Large intestine (tissue), 3 donors: ENCODE measurements at regions not wholly inside any gene's neighbourhood (a gene's known extent, or its start where the extent isn't known, plus 50 kb on each side); places are given as distances from the start of the nearest gene placed in this dataset.
A peak's percentile ranks its signal among the peaks of the same experiment; 100 is the strongest.
"Not testable (repeated sequence)": the region's sequence is repeated elsewhere in the genome, so short reads cannot be mapped to it uniquely, and the experiment has no call there.

Experiments
- DNase-seq, 2 donors: peaks; one replicate each; pipeline versions ENCODE4 v3.0.0 to v3.0.0-alpha.2; 2013
- H3K27ac ChIP-seq: one replicate; pipeline ENCODE4 v1.5.1; 2013; ENCODE audit warnings: low read length
- H3K27me3 ChIP-seq: 2 replicates; pipeline ENCODE4 v1.6.1; 2013; ENCODE audit warnings: low read length; ENCODE audit not compliant: control insufficient read depth, insufficient read depth
- H3K36me3 ChIP-seq: 2 replicates; pipeline ENCODE4 v1.6.1; 2013; ENCODE audit warnings: low read length; ENCODE audit not compliant: control insufficient read depth, insufficient read depth
- H3K4me1 ChIP-seq: one replicate; pipeline ENCODE4 v1.6.1; 2013; ENCODE audit warnings: low read length; ENCODE audit not compliant: control insufficient read depth, insufficient read depth
- H3K4me3 ChIP-seq: one replicate; pipeline ENCODE4 v1.5.1; 2013; ENCODE audit warnings: low read length
- H3K9me3 ChIP-seq: one replicate; pipeline ENCODE4 v1.6.1; 2013; ENCODE audit warnings: mild to moderate bottlenecking, low read depth, low read length, moderate library complexity; ENCODE audit not compliant: control insufficient read depth
- WGBS: methylation state at CpG from one replicate; pipeline ENCODE4 v1.1.5; 2013; ENCODE audit warnings: low lambda C conversion rate; ENCODE audit not compliant: insufficient coverage; 5-methylcytosine and 5-hydroxymethylcytosine counted together

- Histone ChIP-seq H3K27ac (no peak overlapping the region), H3K4me3 (no peak overlapping the region), H3K4me1 (no peaks in the 10 kb centered on the region), H3K9me3 (no peaks in the 10 kb centered on the region), H3K27me3 (no peaks in the 10 kb centered on the region), H3K36me3 (no peaks in the 10 kb centered on the region)
- DNase-seq: no peak
- no CpG with 5 or more reads among the region's 6 CpGs for WGBS
Measured at GRCh38 chr16:52309446-52310416, 237.2 kb downstream of the TOX3 start.

DNA sequence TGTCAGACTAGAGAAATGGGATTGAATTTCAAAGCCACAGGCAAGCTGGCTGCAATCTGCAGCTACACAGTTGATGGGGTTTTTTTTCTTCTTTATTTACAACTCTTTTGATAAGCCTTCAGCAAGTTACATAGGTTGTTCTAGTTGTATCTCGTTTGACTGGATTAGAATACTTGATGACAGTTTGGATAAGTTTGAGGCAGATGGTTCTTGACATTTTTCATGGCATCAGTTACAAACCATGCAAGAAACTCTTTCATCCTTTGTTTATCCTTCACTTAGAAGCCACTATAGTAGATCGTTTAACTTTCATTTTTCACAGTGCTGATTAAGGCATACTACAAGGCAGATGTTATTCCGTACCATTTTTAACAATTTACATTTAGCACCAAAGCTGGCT lies 238.9 kb downstream of the TOX3 start:
- Histone ChIP-seq H3K9me3 (no peaks in the 10 kb centered on the region), H3K27me3 (no peaks in the 10 kb centered on the region), H3K4me1 (no peaks in the 10 kb centered on the region), H3K27ac (no peak overlapping the region), H3K36me3 (no peaks in the 10 kb centered on the region), H3K4me3 (no peak overlapping the region)
- 52% methylated on average over 2 of the region's 3 CpGs for WGBS
- DNase-seq: peak in 1 of 2 donors; percentile 25

DNA sequence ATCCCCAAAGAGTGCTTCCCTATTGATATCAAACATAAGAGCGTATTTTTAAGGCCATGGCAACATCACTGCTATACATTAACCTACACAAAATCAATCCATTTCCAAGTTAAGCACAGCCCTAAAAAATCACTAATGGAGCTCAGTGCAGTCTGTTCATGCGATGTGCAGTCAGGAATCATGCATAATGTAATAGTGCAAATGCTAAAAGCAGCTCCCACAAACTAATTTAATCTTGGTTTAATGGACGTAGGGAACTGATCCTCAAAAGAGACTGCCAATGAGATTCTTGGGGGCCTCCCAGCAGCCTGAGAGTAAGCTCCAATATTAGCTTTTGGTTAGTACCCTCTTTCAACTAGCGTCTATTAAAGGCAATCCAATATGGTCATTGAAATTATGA lies 245.9 kb downstream of the TOX3 start:
- no peak overlapping the region for H3K4me3 ChIP-seq
- no CpG with 5 or more reads among the region's 4 CpGs for WGBS
- no peak overlapping the region for H3K27ac ChIP-seq
- no peak for DNase-seq
- H3K4me1 ChIP-seq: no peaks in the 10 kb centered on the region
- no peaks in the 10 kb centered on the region for H3K9me3 ChIP-seq
- no peaks in the 10 kb centered on the region for H3K36me3 ChIP-seq
- no peaks in the 10 kb centered on the region for H3K27me3 ChIP-seq

DNA sequence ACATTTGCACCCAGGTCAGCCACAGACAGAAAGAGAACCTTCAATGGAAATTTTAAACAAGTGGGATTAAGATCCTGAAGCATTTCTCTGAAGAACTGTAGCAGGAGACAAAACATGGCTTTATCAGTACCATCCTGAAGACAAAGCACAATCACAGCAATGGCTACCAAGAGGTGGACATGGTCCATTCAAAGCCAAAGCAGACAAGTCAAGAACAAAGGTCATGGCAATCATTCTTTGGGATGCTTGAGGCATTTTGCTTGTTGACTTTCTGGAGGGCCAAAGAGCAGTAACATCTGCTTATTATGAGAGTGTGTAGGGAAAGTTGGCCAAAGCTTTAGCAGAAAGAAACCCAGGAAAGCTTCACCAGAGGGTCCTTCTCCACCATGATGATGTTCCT lies 248.2 kb downstream of the TOX3 start:
- no peak for DNase-seq
- no peaks in the 10 kb centered on the region for H3K36me3 ChIP-seq

DNA sequence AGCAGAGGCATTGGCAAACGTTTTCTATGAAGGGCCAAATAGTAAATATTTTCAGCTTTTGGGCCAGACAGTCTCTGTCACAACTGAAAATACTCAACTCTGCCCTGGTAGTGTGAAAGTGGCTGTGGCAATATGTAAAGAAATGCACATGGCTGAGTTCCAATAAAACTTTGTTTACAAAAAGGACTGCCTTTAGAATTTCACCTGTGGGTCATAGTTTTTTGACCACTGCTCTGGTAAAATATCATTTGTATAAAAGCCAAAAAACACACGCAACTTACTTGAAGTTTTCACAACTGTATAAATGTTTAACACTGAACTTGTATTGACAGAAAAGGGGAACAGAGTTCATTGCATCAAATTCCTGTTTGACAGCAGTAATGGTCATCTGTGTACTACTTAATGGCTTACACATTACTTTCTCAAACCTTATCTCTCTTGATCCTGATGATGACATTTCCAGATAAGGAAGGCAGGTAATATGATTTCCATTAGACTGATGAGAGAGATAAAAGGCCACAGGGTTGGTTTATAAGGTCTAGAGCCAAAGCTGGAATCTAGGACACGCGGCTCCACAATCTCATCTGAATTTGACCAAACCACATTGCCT lies 250.1 kb downstream of the TOX3 start:
- not testable (repeated sequence) for H3K36me3 ChIP-seq, H3K4me1 ChIP-seq, H3K27me3 ChIP-seq, H3K9me3 ChIP-seq, DNase-seq, H3K27ac ChIP-seq, H3K4me3 ChIP-seq
- no CpG with 5 or more reads among the region's 4 CpGs for WGBS

More for the DNA sequence above, 248.2 kb downstream of the TOX3 start:
- Histone ChIP-seq H3K4me3 (no peak overlapping the region), H3K27ac (no peak overlapping the region), H3K4me1 (peaks cover 5% of the 10 kb centered on the region), H3K27me3 (no peaks in the 10 kb centered on the region), H3K9me3 (no peaks in the 10 kb centered on the region)

- WGBS: 100% methylated on average over 1 of the region's 2 CpGs
- H3K27me3 ChIP-seq: no peaks in the 10 kb centered on the region
- H3K36me3 ChIP-seq: no peaks in the 10 kb centered on the region
- H3K27ac ChIP-seq: no peak overlapping the region
- no peaks in the 10 kb centered on the region for H3K9me3 ChIP-seq
- DNase-seq: no peak
- H3K4me1 ChIP-seq: peaks cover 5% of the 10 kb centered on the region
- H3K4me3 ChIP-seq: no peak overlapping the region
Measured at GRCh38 chr16:52296076-52296475, 250.9 kb downstream of the TOX3 start.

DNA sequence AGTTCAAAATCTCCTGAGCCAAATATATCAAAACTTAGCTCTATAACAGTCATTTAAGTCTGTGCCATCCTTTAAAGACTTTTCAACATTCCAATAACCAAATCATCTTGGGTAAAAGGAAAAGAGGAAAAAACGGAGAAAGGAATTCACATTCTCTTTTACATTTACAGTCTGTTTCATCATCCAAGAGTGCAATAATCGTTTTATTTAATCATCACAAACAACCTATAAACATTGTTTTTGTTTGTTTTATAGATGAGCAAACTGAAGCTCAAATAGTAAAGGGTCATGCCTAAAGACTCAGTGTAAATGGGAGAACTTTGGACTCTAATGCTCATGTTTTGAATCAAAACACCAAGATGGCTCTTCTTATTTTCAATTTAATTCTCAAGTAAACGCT lies 252.3 kb downstream of the TOX3 start:
- DNase-seq: no peak
- no peaks in the 10 kb centered on the region for H3K9me3 ChIP-seq
- H3K27ac ChIP-seq: no peak overlapping the region
- H3K4me3 ChIP-seq: no peak overlapping the region
- 100% methylated on average over 1 of the region's 3 CpGs for WGBS
- H3K4me1 ChIP-seq: peaks cover 5% of the 10 kb centered on the region
- no peaks in the 10 kb centered on the region for H3K36me3 ChIP-seq
- H3K27me3 ChIP-seq: no peaks in the 10 kb centered on the region

GRCh38 chr16:52293204-52293603 lies 253.7 kb downstream of the TOX3 start:
- WGBS: 30% methylated on average over 1 of the region's 2 CpGs

GRCh38 chr16:52283584-52284375 lies 263.2 kb downstream of the TOX3 start:
- Histone ChIP-seq H3K36me3 (no peaks in the 10 kb centered on the region), H3K27me3 (no peaks in the 10 kb centered on the region), H3K4me3 (no peak overlapping the region), H3K9me3 (no peaks in the 10 kb centered on the region), H3K4me1 (no peaks in the 10 kb centered on the region), H3K27ac (no peak overlapping the region)
- WGBS: 100% methylated on average over 1 of the region's 4 CpGs
- no peak for DNase-seq

More at GRCh38 chr16:52293204-52293603, 253.7 kb downstream of the TOX3 start:
- Histone ChIP-seq H3K4me3 (no peak overlapping the region), H3K4me1 (peaks cover 5% of the 10 kb centered on the region), H3K36me3 (no peaks in the 10 kb centered on the region), H3K27me3 (no peaks in the 10 kb centered on the region), H3K9me3 (no peaks in the 10 kb centered on the region), H3K27ac (no peak overlapping the region)
- DNase-seq: no peak

DNA sequence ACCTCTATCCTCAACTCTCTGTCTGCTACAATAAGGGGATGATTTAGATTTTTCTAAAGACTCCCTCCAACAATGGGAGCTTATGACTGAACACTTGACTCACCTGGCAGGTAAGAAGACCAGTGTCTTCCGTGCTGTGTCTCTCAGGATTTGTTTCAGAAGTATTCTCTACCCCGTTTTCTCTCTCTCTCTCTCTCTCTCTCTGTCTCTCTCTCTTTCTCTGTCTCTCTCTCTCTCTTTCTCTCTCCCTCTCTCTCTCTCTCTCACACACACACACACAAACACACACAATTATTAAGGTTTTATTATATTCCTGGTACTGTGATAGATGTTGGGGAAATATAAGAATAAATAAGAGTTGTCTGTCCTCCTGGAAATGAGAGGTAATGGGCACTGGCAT lies 263.9 kb downstream of the TOX3 start:
- no peak overlapping the region for H3K27ac ChIP-seq
- no peaks in the 10 kb centered on the region for H3K9me3 ChIP-seq
- 70% methylated on average over 2 of the region's 2 CpGs for WGBS
- H3K36me3 ChIP-seq: no peaks in the 10 kb centered on the region
- no peaks in the 10 kb centered on the region for H3K4me1 ChIP-seq
- no peak for DNase-seq
- peaks cover 2% of the 10 kb centered on the region for H3K27me3 ChIP-seq
- no peak overlapping the region for H3K4me3 ChIP-seq
